ENCODE measurements at regions not wholly inside any gene's neighbourhood (a gene's known extent, or its start where the extent isn't known, plus 50 kb on each side); places are given as distances from the start of the nearest gene placed in this dataset.
A peak's percentile ranks its signal among the peaks of the same experiment; 100 is the strongest.

GRCh38 chr1:56084246-56084645 is 495.1 kb downstream of the PLPP3 start:
- no peaks in the 10 kb centered on the region for H3K27me3 ChIP-seq (ENCODE audit: control insufficient read depth, insufficient read depth, low read length)
- no peaks in the 10 kb centered on the region for H3K4me1 ChIP-seq (ENCODE audit: control insufficient read depth in 2 of 3, insufficient read depth in 2 of 3, low read depth in 1 of 3, low read length in 3 of 3)
- FAIRE-seq (no peak), DNase-seq (no peak)
- H3K4me3 ChIP-seq (ENCODE audit: low read length in 3 of 3): no peak overlapping the region
- H3K36me3 ChIP-seq (ENCODE audit: control insufficient read depth in 2 of 3, insufficient read depth in 3 of 3, low read length in 3 of 3): no peaks in the 10 kb centered on the region
- no peak overlapping the region for H3K9ac ChIP-seq (ENCODE audit: low read length in 3 of 3)
- intact Hi-C loops (cut with DNase I): no loop called here
- H3K9me3 ChIP-seq (ENCODE audit: control insufficient read depth in 2 of 3, insufficient read depth in 1 of 3, low read length in 3 of 3): no peaks in the 10 kb centered on the region
- H3K27ac ChIP-seq (ENCODE audit: low read depth in 2 of 2, low read length in 2 of 2): no peak overlapping the region
- no peak for TF ChIP-seq CTCF (IDR thresholded peaks at IDR 0.05; ENCODE audit: borderline replicate concordance, extremely low read depth, insufficient read depth)

- intact Hi-C loops (cut with DNase I): no loop called here
- no peak for DNase-seq
- no peak for TF ChIP-seq CTCF (IDR thresholded peaks at IDR 0.05; ENCODE audit: borderline replicate concordance, extremely low read depth, insufficient read depth)
Measured at GRCh38 chr1:56081736-56082135, 497.6 kb downstream of the PLPP3 start.

GRCh38 chr1:56081173-56081572 is 498.2 kb downstream of the PLPP3 start:
- TF ChIP-seq CTCF (IDR thresholded peaks at IDR 0.05; ENCODE audit: borderline replicate concordance, extremely low read depth, insufficient read depth): no peak
- intact Hi-C loops (cut with DNase I): no loop called here
- H3K27ac ChIP-seq (ENCODE audit: low read depth in 2 of 2, low read length in 2 of 2): no peak overlapping the region
- no peaks in the 10 kb centered on the region for H3K9me3 ChIP-seq (ENCODE audit: control insufficient read depth in 2 of 3, insufficient read depth in 1 of 3, low read length in 3 of 3)
- no peak overlapping the region for H3K4me3 ChIP-seq (ENCODE audit: low read length in 3 of 3)
- H3K36me3 ChIP-seq (ENCODE audit: control insufficient read depth in 2 of 3, insufficient read depth in 3 of 3, low read length in 3 of 3): no peaks in the 10 kb centered on the region
- peak in 1 of 5 donors; percentile 38 for DNase-seq
- no peaks in the 10 kb centered on the region for H3K27me3 ChIP-seq (ENCODE audit: control insufficient read depth, insufficient read depth, low read length)
- no peaks in the 10 kb centered on the region for H3K4me1 ChIP-seq (ENCODE audit: control insufficient read depth in 2 of 3, insufficient read depth in 2 of 3, low read depth in 1 of 3, low read length in 3 of 3)
- no peak for FAIRE-seq
- H3K9ac ChIP-seq (ENCODE audit: low read length in 3 of 3): no peak overlapping the region

More at GRCh38 chr1:56081736-56082135, 497.6 kb downstream of the PLPP3 start:
- Histone ChIP-seq H3K36me3 (ENCODE audit: control insufficient read depth in 2 of 3, insufficient read depth in 3 of 3, low read length in 3 of 3) (no peaks in the 10 kb centered on the region), H3K4me3 (ENCODE audit: low read length in 3 of 3) (no peak overlapping the region), H3K4me1 (ENCODE audit: control insufficient read depth in 2 of 3, insufficient read depth in 2 of 3, low read depth in 1 of 3, low read length in 3 of 3) (no peaks in the 10 kb centered on the region), H3K9ac (ENCODE audit: low read length in 3 of 3) (no peak overlapping the region), H3K27me3 (ENCODE audit: control insufficient read depth, insufficient read depth, low read length) (no peaks in the 10 kb centered on the region), H3K9me3 (ENCODE audit: control insufficient read depth in 2 of 3, insufficient read depth in 1 of 3, low read length in 3 of 3) (no peaks in the 10 kb centered on the region), H3K27ac (ENCODE audit: low read depth in 2 of 2, low read length in 2 of 2) (no peak overlapping the region)
- FAIRE-seq: no peak

GRCh38 chr1:56080123-56080522 is 499.2 kb downstream of the PLPP3 start:
- Histone ChIP-seq H3K36me3 (ENCODE audit: control insufficient read depth in 2 of 3, insufficient read depth in 3 of 3, low read length in 3 of 3) (no peaks in the 10 kb centered on the region), H3K4me1 (ENCODE audit: control insufficient read depth in 2 of 3, insufficient read depth in 2 of 3, low read depth in 1 of 3, low read length in 3 of 3) (no peaks in the 10 kb centered on the region), H3K9ac (ENCODE audit: low read length in 3 of 3) (no peak overlapping the region), H3K4me3 (ENCODE audit: low read length in 3 of 3) (no peak overlapping the region), H3K27me3 (ENCODE audit: control insufficient read depth, insufficient read depth, low read length) (no peaks in the 10 kb centered on the region), H3K9me3 (ENCODE audit: control insufficient read depth in 2 of 3, insufficient read depth in 1 of 3, low read length in 3 of 3) (no peaks in the 10 kb centered on the region), H3K27ac (ENCODE audit: low read depth in 2 of 2, low read length in 2 of 2) (no peak overlapping the region)
- FAIRE-seq (no peak), DNase-seq (no peak)
- intact Hi-C loops (cut with DNase I): no loop called here
- no peak for TF ChIP-seq CTCF (IDR thresholded peaks at IDR 0.05; ENCODE audit: borderline replicate concordance, extremely low read depth, insufficient read depth)

Measured in kidney (tissue), 13 donors.